Neural cell (in vitro differentiated cells): ENCODE measurements at regions not wholly inside any gene's neighbourhood (a gene's known extent, or its start where the extent isn't known, plus 50 kb on each side); places are given as distances from the start of the nearest gene placed in this dataset.
"Not testable (repeated sequence)": the region's sequence is repeated elsewhere in the genome, so short reads cannot be mapped to it uniquely, and the experiment has no call there.

Source experiments
- EZH2 ChIP-seq: fragments of 200-600, 300-800 bp; shearing (Covaris generic), sonication (generic); IDR thresholded peaks from 2 replicates; pipeline ENCODE4 v1.6.1; 2014; ENCODE audit warnings: antibody characterized with exemption, low read length, borderline replicate concordance, mild to moderate bottlenecking; ENCODE audit not compliant: insufficient read depth, poor library complexity, severe bottlenecking
- POLR2AphosphoS5 ChIP-seq: IDR thresholded peaks from 2 replicates; pipeline ENCODE4 v1.6.1; 2012
- TF ChIP-seq, protein P1 (sequence below): fragments of 450-650 bp; IDR thresholded peaks from 2 replicates; pipeline ENCODE4 v1.5.1; 2014; ENCODE audit warnings: antibody characterized with exemption, mild to moderate bottlenecking, moderate library complexity; ENCODE audit not compliant: poor library complexity, severe bottlenecking
- TF ChIP-seq, protein P2 (sequence below): IDR thresholded peaks from 2 replicates; pipeline ENCODE4 v1.6.1; 2012; ENCODE audit warnings: borderline replicate concordance

GRCh38 chr7:149628361-149629149, 130.9 kb upstream of the ZNF746 start:
- TF ChIP-seq POLR2AphosphoS5, EZH2: not testable (repeated sequence)
- TF ChIP-seq, protein P1, sequence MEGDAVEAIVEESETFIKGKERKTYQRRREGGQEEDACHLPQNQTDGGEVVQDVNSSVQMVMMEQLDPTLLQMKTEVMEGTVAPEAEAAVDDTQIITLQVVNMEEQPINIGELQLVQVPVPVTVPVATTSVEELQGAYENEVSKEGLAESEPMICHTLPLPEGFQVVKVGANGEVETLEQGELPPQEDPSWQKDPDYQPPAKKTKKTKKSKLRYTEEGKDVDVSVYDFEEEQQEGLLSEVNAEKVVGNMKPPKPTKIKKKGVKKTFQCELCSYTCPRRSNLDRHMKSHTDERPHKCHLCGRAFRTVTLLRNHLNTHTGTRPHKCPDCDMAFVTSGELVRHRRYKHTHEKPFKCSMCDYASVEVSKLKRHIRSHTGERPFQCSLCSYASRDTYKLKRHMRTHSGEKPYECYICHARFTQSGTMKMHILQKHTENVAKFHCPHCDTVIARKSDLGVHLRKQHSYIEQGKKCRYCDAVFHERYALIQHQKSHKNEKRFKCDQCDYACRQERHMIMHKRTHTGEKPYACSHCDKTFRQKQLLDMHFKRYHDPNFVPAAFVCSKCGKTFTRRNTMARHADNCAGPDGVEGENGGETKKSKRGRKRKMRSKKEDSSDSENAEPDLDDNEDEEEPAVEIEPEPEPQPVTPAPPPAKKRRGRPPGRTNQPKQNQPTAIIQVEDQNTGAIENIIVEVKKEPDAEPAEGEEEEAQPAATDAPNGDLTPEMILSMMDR, result not testable (repeated sequence)
- TF ChIP-seq, protein P2, sequence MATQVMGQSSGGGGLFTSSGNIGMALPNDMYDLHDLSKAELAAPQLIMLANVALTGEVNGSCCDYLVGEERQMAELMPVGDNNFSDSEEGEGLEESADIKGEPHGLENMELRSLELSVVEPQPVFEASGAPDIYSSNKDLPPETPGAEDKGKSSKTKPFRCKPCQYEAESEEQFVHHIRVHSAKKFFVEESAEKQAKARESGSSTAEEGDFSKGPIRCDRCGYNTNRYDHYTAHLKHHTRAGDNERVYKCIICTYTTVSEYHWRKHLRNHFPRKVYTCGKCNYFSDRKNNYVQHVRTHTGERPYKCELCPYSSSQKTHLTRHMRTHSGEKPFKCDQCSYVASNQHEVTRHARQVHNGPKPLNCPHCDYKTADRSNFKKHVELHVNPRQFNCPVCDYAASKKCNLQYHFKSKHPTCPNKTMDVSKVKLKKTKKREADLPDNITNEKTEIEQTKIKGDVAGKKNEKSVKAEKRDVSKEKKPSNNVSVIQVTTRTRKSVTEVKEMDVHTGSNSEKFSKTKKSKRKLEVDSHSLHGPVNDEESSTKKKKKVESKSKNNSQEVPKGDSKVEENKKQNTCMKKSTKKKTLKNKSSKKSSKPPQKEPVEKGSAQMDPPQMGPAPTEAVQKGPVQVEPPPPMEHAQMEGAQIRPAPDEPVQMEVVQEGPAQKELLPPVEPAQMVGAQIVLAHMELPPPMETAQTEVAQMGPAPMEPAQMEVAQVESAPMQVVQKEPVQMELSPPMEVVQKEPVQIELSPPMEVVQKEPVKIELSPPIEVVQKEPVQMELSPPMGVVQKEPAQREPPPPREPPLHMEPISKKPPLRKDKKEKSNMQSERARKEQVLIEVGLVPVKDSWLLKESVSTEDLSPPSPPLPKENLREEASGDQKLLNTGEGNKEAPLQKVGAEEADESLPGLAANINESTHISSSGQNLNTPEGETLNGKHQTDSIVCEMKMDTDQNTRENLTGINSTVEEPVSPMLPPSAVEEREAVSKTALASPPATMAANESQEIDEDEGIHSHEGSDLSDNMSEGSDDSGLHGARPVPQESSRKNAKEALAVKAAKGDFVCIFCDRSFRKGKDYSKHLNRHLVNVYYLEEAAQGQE, result not testable (repeated sequence)
